ENCODE measurements at regions not wholly inside any gene's neighbourhood (a gene's known extent, or its start where the extent isn't known, plus 50 kb on each side); places are given as distances from the start of the nearest gene placed in this dataset.
"Not testable (repeated sequence)": the region's sequence is repeated elsewhere in the genome, so short reads cannot be mapped to it uniquely, and the experiment has no call there.

GRCh38 chr6:12613811-12614210 lies 102.8 kb upstream of the PHACTR1 start:
- H3K4me1 ChIP-seq (ENCODE audit: insufficient read depth, low read length) = peaks cover 3% of the 10 kb centered on the region
- H3K4me3 ChIP-seq (ENCODE audit: low read length) = no peak overlapping the region

DNA sequence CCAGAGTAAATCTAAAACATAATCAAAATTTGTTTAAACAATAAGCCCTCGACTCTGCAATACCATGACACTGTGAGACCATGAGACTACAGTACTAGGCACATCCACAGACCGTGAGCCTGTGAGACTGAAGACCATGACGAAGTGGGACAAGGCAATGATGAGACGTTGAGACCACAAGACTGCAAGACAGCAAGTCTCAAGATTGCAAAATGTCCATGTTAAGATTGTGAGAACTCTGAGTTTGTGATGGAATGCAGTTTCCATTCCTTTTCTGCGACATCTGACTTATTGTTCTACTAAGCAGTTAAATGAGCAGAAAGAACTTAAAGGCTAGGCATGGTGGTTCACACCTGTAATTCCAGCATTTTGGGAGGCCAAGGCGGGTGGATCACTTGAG lies 102.1 kb upstream of the PHACTR1 start:
- no peak overlapping the region for H3K4me3 ChIP-seq (ENCODE audit: low read length)
- H3K4me1 ChIP-seq (ENCODE audit: insufficient read depth, low read length) = no peaks in the 10 kb centered on the region
- peaks cover 5% of the 10 kb centered on the region for H3K27me3 ChIP-seq (ENCODE audit: insufficient read depth, low read length)
- H3K9me3 ChIP-seq (ENCODE audit: low read depth, low read length) = no peaks in the 10 kb centered on the region

More at GRCh38 chr6:12613811-12614210, 102.8 kb upstream of the PHACTR1 start:
- H3K27me3 ChIP-seq (ENCODE audit: insufficient read depth, low read length) = peaks cover 5% of the 10 kb centered on the region
- H3K9me3 ChIP-seq (ENCODE audit: low read depth, low read length) = no peaks in the 10 kb centered on the region

DNA sequence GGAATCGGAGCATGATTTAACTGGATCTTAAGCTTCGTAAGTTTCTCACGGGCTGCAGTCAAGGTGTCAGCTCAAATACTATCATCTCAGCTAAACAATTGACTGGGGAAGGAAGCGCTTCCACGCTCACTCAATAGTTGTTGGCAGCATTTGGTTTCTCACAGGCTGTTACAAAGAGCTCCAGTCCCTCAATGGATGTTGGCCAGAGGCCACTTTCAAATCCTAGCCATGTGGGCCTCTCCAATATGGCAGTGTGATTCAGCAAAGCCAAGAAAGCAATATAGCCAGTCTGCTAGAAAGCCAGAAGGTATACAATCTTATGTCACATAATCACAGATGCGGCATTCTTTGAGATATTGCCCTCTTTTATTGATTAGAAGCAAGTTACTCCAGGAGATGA lies 98.3 kb upstream of the PHACTR1 start:
- Histone ChIP-seq H3K9me3 (ENCODE audit: low read depth, low read length) (no peaks in the 10 kb centered on the region), H3K27me3 (ENCODE audit: insufficient read depth, low read length) (no peaks in the 10 kb centered on the region), H3K4me3 (ENCODE audit: low read length) (no peak overlapping the region)

GRCh38 chr6:12621754-12622153 lies 94.8 kb upstream of the PHACTR1 start:
- Histone ChIP-seq H3K9me3 (ENCODE audit: low read depth, low read length) (no peaks in the 10 kb centered on the region), H3K4me3 (ENCODE audit: low read length) (no peak overlapping the region), H3K4me1 (ENCODE audit: insufficient read depth, low read length) (peaks cover 7% of the 10 kb centered on the region), H3K27me3 (ENCODE audit: insufficient read depth, low read length) (no peaks in the 10 kb centered on the region)

More for the DNA sequence above, 98.3 kb upstream of the PHACTR1 start:
- peaks cover 7% of the 10 kb centered on the region for H3K4me1 ChIP-seq (ENCODE audit: insufficient read depth, low read length)

DNA sequence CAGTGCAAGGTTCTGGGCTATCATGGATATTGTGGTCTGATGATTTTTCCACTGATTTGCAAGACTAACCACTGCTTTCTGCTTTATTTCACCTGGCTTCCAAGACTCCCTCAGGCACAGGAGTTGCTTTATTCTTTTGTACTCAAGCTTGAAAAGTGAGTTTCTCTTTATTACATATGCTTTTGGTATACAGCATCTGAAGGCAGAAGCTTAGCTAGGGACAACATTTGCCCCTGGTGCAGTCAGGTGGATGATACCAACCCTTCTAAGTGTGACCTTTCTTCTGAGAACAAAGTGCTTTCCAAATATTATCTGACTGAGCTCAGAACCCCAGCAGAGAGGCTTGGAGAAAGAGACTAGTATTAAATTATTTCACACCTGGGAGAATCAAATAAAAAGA lies 94.0 kb upstream of the PHACTR1 start:
- no peaks in the 10 kb centered on the region for H3K27me3 ChIP-seq (ENCODE audit: insufficient read depth, low read length)
- no peaks in the 10 kb centered on the region for H3K9me3 ChIP-seq (ENCODE audit: low read depth, low read length)
- H3K4me3 ChIP-seq (ENCODE audit: low read length) = no peak overlapping the region
- peaks cover 7% of the 10 kb centered on the region for H3K4me1 ChIP-seq (ENCODE audit: insufficient read depth, low read length)

GRCh38 chr6:12624142-12624837 lies 92.3 kb upstream of the PHACTR1 start:
- no peaks in the 10 kb centered on the region for H3K27me3 ChIP-seq (ENCODE audit: insufficient read depth, low read length)
- H3K9me3 ChIP-seq (ENCODE audit: low read depth, low read length) = no peaks in the 10 kb centered on the region
- H3K4me1 ChIP-seq (ENCODE audit: insufficient read depth, low read length) = peaks cover 7% of the 10 kb centered on the region
- no peak overlapping the region for H3K4me3 ChIP-seq (ENCODE audit: low read length)

- Histone ChIP-seq H3K4me1 (ENCODE audit: insufficient read depth, low read length) (no peaks in the 10 kb centered on the region), H3K27me3 (ENCODE audit: insufficient read depth, low read length) (no peaks in the 10 kb centered on the region), H3K9me3 (ENCODE audit: low read depth, low read length) (no peaks in the 10 kb centered on the region), H3K4me3 (ENCODE audit: low read length) (no peak overlapping the region)
Measured at GRCh38 chr6:12627053-12627452, 89.5 kb upstream of the PHACTR1 start.

GRCh38 chr6:12628327-12628726 lies 88.2 kb upstream of the PHACTR1 start:
- Histone ChIP-seq H3K9me3 (ENCODE audit: low read depth, low read length) (no peaks in the 10 kb centered on the region), H3K4me3 (ENCODE audit: low read length) (no peak overlapping the region), H3K4me1 (ENCODE audit: insufficient read depth, low read length) (no peaks in the 10 kb centered on the region), H3K27me3 (ENCODE audit: insufficient read depth, low read length) (no peaks in the 10 kb centered on the region)

DNA sequence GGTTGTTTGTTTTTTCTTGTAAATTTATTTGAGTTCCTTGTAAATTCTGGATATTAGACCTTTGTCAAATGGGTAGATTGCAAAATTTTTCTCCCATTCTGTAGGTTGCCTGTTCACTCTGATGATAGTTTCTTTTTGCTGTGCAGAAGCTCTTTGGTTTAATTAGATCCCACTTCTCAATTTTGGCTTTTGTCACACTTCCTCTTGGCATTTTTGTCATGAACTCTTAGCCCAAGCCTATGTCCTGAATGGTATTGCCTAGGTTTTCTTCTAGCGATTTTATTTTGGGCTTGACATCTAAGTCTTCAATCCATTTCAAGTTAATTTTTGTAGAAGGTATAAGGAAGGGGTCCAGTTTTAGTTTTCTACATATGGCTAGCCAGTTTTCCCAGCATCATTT lies 82.8 kb upstream of the PHACTR1 start:
- not testable (repeated sequence) for H3K27me3 ChIP-seq (ENCODE audit: insufficient read depth, low read length); H3K4me1 ChIP-seq (ENCODE audit: insufficient read depth, low read length); H3K4me3 ChIP-seq (ENCODE audit: low read length); H3K9me3 ChIP-seq (ENCODE audit: low read depth, low read length)

GRCh38 chr6:12635375-12635774 lies 81.2 kb upstream of the PHACTR1 start:
- no peak overlapping the region for H3K4me3 ChIP-seq (ENCODE audit: low read length)
- no peaks in the 10 kb centered on the region for H3K4me1 ChIP-seq (ENCODE audit: insufficient read depth, low read length)
- H3K27me3 ChIP-seq (ENCODE audit: insufficient read depth, low read length) = peaks cover 5% of the 10 kb centered on the region
- H3K9me3 ChIP-seq (ENCODE audit: low read depth, low read length) = peaks cover 1% of the 10 kb centered on the region

DNA sequence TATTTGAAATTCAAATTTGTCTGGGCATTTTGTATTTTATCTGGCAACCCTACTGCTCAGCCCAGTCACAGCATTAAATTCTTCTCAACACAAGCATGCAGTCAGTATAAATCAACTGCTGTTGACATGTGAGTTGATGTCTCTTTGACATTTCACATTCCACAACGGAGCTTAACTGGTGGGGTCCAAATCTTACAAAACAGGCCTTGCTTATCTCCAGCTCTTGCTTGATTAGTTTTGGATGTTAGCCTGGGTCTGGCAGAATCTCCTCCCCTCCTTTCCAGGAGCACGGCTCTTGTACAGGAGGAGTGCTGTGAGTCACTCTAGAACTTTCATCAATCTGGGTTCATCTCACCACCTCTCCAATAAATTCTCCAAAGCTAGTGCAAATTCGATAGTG lies 80.8 kb upstream of the PHACTR1 start:
- Histone ChIP-seq H3K9me3 (ENCODE audit: low read depth, low read length) (peaks cover 4% of the 10 kb centered on the region), H3K27me3 (ENCODE audit: insufficient read depth, low read length) (peaks cover 5% of the 10 kb centered on the region), H3K4me3 (ENCODE audit: low read length) (no peak overlapping the region), H3K4me1 (ENCODE audit: insufficient read depth, low read length) (no peaks in the 10 kb centered on the region)

DNA sequence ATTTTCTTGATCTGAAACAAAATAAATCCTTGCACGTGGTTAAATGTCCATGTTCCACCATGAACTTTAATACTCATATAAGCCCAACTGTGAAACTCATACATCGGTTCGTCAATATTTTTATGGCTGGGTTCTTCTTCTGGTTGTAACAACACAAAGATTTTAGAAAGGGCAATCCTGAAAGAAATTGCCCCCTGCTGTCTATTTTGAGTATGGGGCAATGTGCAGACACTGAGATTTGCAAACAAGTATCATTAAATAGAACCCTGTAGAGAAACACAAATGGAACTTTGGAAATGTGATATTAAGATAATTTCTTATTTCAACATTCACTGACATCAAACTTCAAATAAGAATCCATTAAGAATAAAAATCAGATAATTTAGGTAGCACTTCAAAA lies 80.2 kb upstream of the PHACTR1 start:
- no peaks in the 10 kb centered on the region for H3K4me1 ChIP-seq (ENCODE audit: insufficient read depth, low read length)
- peaks cover 5% of the 10 kb centered on the region for H3K27me3 ChIP-seq (ENCODE audit: insufficient read depth, low read length)
- H3K4me3 ChIP-seq (ENCODE audit: low read length) = no peak overlapping the region
- H3K9me3 ChIP-seq (ENCODE audit: low read depth, low read length) = peaks cover 4% of the 10 kb centered on the region

DNA sequence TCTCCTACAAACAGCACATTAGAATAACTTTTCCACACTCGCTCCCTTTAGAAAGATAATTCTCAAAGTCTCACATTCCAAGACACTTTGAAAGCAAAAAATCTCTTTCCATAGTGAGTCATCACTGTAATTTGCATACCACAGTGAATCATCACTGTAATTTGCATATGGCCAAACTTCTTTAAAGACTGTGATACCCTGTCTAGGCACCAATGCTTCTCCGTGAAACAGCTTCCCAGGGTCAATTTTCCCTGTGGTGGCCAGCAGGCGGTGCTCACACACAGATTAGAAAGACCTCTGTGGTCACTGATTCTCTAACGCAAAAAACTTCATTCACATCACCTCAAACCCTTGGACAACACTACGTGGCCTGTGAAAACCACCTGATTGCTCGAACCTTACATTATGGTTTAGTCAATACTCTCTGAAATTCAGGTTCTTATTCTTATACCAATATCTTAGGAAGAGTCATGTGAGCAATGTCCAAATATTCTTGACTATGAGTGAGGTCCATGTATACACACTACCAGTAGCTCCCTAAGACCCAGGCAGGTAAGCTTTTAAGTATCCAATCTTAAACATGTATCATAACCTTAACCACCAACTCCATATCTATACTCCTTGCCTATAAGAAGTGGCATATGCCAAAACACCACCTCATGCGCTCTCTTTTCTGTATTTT lies 78.5 kb upstream of the PHACTR1 start:
- H3K9me3 ChIP-seq (ENCODE audit: low read depth, low read length) = peaks cover 4% of the 10 kb centered on the region
- no peak overlapping the region for H3K4me3 ChIP-seq (ENCODE audit: low read length)
- H3K27me3 ChIP-seq (ENCODE audit: insufficient read depth, low read length) = peaks cover 5% of the 10 kb centered on the region
- H3K4me1 ChIP-seq (ENCODE audit: insufficient read depth, low read length) = no peaks in the 10 kb centered on the region

- peaks cover 4% of the 10 kb centered on the region for H3K9me3 ChIP-seq (ENCODE audit: low read depth, low read length)
- H3K4me1 ChIP-seq (ENCODE audit: insufficient read depth, low read length) = no peaks in the 10 kb centered on the region
- H3K27me3 ChIP-seq (ENCODE audit: insufficient read depth, low read length) = peaks cover 3% of the 10 kb centered on the region
- no peak overlapping the region for H3K4me3 ChIP-seq (ENCODE audit: low read length)
Measured at GRCh38 chr6:12640438-12640837, 76.1 kb upstream of the PHACTR1 start.

GRCh38 chr6:12641785-12642184 lies 74.8 kb upstream of the PHACTR1 start:
- not testable (repeated sequence) for H3K27me3 ChIP-seq (ENCODE audit: insufficient read depth, low read length); H3K9me3 ChIP-seq (ENCODE audit: low read depth, low read length); H3K4me1 ChIP-seq (ENCODE audit: insufficient read depth, low read length); H3K4me3 ChIP-seq (ENCODE audit: low read length)

GRCh38 chr6:12645941-12646340 lies 70.6 kb upstream of the PHACTR1 start:
- no peaks in the 10 kb centered on the region for H3K9me3 ChIP-seq (ENCODE audit: low read depth, low read length)
- no peak overlapping the region for H3K4me3 ChIP-seq (ENCODE audit: low read length)
- no peaks in the 10 kb centered on the region for H3K4me1 ChIP-seq (ENCODE audit: insufficient read depth, low read length)
- no peaks in the 10 kb centered on the region for H3K27me3 ChIP-seq (ENCODE audit: insufficient read depth, low read length)
